ENCODE measurements at regions not wholly inside any gene's neighbourhood (a gene's known extent, or its start where the extent isn't known, plus 50 kb on each side); places are given as distances from the start of the nearest gene placed in this dataset.
"Not testable (repeated sequence)": the region's sequence is repeated elsewhere in the genome, so short reads cannot be mapped to it uniquely, and the experiment has no call there.

DNA sequence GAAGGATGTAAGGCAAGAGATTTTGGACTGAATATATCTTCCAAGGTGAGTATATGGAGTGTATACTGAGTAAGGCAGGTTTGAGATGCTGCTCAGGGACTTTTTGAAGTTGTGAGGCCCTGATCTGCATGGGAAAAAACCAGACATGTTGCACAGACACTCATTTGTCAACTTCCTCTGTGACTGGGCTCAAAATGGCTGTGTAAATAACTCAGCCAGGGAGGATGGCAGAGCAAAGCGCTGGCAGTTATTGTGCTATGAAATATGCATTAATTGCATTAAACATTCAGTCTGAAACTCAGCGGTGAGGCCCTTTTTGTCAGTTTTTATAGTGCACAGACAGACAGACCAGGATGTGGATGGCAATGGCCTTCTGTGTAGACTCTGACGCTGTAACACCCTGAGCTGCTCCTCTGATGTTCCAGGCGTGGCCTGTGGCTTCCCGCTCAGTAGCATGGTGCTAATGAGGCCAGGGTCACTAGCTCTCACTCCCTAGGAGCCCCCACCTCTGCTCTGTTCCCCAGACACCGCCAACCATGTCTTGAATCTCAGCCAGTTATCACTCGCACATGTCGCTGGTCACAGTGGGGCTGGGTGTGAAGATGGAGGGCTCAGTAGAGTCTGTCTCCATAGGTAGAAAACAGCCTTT, 307.0 kb upstream of the PROX1 start:
- no peak for DNase-seq (ENCODE audit: low read depth)

DNA sequence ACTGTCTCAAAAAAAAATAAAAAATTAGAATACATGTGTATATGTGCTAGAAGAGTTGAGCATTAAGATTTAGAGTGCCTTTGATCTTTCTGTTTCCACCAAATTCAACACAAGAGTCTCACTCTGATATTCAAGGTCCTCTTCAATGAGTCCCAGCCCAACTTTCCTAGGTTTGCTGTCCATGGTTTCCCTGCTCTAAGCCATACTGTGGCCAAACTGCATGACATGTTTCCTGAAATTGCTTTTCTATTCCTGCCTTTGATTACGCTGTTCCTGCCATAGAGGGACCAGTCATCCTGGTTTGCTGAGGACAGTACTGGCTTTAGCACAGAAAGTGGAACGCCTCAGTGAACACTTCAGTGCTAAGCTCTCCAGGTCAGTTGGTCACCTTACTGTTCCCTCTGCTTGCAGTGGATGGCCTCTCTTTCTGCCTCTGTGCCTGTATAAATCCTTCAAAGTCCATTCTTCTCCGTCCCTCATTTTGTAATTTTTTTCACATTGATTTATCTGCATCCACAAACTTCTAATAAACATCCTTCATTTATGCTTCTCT, 305.9 kb upstream of the PROX1 start:
- DNase-seq (ENCODE audit: low read depth), result no peak

DNA sequence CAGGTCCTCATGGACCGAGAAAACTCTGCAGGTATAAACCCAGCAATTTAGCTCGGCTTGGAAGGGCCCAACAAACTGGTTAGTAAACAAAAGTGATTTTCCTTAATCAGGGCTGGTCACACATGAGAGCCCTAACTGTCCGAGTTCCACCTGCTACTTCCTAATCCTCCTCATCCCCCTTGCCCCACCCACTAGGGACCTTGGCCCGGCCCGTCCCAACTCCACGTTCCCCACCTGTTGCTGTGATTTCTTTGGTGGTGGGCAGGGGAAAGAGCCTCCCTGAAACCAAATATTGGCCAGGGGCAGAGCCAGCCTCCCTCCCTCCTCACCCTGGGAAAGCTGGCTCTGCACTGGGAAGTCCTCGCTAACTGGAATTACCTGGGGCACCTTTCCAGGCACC, 304.2 kb upstream of the PROX1 start:
- DNase-seq (ENCODE audit: low read depth), result no peak

DNA sequence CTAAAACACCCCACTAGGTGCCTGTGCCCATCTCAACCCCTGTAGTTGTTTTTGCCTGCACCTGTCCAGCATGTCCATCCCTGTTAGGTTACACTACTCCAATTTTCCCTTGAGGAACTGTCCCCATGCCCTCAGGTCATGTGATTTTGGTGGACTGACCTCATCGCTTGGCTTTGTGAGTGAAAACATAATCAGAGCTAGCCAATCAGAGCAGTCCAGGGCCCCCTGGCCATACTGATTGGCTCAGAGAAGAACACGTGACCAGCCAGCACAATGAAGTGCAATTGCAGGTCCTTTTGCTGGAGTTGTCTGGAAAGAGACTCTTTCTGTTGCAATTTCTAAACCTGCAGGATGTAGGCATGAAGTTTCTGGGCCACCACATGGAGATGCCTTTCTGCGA, 303.3 kb upstream of the PROX1 start:
- DNase-seq (ENCODE audit: low read depth), result no peak

DNA sequence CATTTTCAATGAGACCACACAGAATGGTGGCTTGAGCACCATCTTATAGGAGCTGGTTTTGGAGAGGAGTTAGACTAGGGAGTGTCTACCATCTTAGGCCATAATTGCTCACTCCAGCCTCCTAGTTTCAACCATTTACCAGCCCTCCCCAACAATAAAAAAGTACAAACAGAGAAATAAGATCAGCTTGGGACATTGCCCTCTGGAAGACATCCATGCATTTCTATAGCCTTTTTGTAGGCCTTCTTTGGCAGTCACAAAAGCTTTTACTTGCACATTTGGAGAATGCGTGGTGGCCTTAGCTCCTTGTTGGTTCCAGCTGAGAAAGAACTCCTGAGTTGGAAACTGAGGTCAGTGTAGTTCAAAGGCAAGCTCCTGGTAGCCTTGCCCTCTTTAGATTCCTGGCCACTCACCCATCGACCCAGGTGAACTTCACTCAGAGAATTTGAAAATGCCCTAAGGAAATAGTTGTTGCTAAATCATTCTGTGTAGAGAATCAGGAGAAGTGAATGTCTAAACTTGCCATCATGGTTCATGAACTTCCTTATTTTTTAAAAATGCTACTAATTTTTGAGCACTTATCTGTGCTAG, 301.7 kb upstream of the PROX1 start:
- no peak for DNase-seq (ENCODE audit: low read depth)

DNA sequence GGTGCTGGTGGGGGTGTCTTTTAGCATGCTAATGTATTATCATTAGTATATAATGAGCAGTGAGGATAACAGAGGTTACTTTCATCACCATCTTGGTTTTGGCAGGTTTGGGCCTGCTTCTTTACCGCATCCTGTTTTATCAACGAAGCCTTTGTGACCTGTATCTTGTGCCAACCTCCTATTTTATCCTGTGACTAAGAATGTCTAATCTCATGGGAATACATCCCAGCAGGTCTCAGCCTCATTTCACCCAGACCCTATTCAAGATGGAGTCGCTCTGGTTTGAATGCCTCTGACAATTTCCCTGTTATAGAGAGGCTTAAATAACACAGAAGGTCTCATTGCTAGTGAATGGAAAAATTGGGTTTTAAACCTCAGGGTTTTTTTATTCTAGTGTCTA, 300.8 kb upstream of the PROX1 start:
- no peak for DNase-seq (ENCODE audit: low read depth)

DNA sequence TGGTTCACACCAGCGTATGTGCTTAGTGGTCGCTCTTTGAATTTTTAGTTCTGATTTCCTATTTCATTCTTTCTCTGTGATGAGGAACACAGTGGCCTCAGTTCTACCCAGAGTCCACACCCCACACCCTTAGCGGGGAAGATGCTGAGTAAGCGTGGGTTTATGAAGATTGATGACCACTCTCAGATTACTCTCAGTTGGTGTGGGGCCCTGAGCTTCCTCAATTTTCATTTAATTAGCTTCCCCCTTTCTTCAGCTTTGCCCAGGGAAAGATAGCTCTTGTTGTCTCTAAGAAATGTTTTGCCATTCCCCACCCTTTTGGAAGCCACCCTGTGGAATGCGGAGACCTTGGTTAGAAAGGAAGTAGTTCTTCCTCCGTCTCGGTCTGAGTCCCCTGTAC, 299.9 kb upstream of the PROX1 start:
- DNase-seq (ENCODE audit: low read depth), result no peak

DNA sequence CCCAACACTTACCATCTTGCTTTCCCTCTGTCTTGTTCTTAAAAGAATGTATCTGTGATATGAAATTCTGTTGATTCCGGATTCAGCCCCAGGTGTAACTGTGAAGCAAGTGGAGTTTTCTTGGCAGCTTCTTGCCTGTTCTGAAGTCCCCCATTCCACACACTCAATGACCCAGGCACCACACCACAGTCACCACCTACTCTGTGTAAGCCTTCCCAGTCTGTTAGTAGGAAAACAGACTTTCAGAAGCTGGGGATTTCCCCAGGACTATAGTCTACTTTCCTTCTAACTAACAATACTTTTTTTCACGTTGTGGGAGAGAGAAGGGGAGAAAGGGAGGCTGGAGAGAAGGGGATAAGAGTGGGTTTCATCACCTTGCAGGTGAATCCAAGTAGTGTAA, 299.1 kb upstream of the PROX1 start:
- DNase-seq (ENCODE audit: low read depth), result no peak

DNA sequence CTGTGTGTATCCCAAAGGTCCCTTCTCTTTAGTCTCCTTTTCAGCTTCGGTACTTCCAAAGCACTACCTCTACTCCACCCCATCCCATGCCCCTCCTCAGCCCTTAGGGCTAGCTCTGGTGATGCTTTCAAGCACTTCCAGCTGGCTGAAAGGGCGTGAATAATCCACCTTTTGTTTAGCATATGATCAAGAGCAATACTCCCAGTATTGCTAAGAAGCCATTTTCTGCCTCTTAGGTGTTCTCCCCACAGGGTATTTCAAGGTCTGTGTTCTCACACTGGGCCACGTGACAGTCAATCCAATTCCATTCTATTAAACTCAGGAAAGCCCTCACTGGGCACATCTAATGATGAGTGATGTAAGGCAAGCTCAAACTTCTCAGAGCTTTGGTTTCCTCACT, 298.5 kb upstream of the PROX1 start:
- no peak for DNase-seq (ENCODE audit: low read depth)

DNA sequence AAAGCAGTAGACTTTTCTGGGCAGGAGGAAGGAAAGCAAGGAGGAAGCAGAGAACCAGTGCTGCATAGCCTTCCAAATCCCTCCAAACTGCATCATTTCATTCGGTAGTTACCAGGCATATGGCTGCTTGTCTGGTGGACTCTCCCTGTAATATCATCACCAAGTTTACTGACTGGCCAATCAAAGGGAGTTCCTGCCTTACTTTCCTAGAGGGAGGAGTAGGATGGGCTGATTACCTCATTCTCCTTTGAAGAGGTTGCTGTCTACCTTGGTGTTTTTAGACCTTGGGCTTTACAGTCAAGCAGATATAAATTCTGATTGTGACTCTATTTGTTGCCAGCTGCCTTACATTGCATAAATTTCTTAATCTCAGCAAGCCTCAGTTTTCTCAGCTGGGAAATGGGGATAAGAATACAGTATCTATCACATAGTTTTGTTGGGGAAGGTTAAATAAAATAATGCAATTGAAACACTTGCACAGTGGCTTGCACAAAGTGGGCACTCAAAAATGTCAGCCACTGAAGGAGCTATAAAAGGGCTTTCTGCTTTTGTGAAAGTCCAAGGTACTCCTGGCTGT, 297.3 kb upstream of the PROX1 start:
- no peak for DNase-seq (ENCODE audit: low read depth)

DNA sequence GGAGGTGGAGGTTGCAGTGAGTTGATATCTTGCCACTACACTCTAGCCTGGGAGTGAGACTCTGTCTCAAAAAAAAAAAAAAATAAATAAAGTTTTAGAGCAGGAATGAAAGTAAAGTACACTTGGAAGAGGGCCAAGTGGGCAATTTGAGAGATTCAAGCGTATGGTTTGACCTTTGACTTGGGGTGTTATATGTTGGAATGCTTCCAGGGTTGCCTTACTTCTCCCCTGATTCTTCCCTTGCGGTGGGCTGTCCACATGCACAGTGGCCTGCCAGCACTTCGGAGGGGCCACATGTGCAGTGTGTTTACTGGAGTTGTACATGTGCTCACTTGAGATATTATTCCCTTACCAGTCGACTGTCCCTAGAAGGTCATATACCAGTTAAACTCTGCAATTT, 295.5 kb upstream of the PROX1 start:
- DNase-seq (ENCODE audit: low read depth), result no peak

DNA sequence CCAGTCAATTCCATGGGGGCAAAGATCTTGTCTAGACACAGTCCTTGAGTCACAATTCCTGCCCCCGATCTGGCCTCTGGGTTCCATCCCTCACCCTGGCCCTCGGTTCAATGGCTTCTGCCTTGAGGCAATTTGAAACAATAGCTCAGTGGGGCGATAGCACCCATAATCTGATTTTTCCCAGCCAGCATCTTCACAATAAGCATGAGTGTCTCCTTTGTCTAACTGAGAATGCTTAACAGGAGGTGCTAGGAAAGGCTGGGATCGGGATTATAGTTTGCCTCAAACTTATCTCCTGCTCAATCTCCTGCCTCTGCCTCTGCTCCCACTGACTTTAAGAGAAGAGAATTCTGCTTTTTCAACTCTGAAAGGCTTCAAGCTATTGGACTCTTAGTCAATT, 293.9 kb upstream of the PROX1 start:
- no peak for DNase-seq (ENCODE audit: low read depth)

DNA sequence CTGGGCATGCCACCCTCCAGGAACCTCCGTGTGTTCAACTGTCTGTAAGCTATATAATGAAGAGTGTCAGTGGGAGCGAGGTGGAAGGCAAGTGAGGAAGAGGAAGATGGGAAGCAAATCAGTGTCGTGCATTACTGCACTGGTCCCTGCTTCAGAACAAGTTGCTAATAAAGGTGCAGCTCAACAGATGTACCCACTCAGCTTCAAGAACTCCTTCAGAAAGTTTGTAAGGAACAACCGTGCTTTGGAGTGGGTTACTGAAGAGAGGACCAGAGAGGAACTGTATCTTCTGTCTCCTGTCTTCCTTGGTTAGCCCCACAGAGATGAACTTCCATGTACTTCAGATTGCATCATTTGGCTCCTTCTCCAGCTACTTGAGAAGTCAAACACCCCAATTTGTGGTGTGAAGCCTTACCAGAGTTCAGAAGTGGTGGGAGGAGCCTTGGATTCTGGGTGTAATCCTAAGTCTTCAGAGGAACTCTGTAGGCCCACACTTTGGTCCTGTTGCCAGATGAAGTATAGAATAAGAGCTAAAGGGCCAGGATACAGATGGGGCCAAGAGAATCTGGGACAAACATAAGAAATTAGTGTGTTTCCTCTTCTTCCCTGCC, 290.5 kb upstream of the PROX1 start:
- no peak for DNase-seq (ENCODE audit: low read depth)

DNA sequence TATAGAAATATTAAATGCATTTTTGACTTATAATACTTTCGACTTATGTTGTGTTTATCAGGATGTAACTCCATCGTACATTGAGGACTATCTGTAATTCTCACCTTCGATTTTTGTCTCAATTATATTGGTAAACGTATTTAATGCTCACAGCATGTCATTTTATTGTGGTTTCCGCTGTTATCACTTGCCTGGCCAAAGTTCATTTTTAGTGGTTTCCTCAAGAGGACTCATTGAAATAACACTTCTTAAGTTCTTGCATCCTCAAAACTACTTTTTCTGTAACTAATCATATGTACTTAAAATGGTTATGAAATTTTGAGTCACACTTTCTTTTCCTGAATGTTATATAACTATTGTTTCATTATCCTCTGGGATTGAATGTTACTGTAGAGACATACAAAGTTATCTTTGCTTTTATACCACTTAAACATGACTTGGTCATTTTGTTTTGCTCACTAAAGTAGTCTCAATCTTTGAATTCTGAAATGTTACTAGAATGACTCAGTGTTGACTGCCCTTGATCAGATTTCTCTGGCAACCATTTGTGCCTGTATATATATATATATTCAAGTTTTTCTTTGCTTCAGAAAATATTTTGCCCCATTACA, 289.6 kb upstream of the PROX1 start:
- no peak for DNase-seq (ENCODE audit: low read depth)

DNA sequence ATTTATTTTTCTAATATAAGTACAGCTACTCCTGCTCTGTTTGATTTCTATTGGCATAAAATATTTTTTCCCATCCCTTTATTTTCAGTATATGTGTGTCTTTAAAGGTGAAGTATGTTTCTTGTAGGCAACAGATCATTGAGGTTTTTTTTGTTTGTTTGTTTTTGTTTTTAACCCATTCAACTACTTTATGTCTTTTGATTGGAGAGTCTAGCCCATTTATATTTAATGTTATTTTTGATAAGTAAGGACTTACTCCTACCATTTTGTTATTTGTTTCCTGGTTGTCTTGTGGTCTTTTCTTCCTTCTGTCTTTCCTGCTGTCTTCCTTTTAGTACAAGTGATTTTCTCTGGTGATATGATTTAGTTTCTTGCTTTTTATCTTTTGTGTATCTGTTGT, 285.1 kb upstream of the PROX1 start:
- no peak for DNase-seq (ENCODE audit: low read depth)

DNA sequence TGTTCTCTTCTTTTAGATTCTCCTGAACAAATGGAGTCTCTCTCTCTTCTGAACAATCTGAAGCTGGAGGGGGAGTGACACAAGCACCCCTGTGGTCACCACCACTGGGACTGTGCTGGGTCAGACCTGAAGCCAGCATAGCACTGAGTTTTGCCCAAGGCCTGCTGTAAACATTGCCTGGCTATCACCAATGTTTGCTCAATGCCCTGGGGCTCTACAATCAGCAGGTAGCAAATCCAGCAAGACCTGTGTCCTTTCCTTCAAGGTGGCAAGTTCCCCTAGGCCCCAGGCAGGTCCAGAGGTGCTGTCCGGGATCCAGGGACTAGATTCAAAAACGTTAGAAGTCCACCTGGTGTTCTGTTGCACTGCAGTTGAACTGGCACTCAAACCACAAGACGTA, 282.8 kb upstream of the PROX1 start:
- no peak for DNase-seq (ENCODE audit: low read depth)

DNA sequence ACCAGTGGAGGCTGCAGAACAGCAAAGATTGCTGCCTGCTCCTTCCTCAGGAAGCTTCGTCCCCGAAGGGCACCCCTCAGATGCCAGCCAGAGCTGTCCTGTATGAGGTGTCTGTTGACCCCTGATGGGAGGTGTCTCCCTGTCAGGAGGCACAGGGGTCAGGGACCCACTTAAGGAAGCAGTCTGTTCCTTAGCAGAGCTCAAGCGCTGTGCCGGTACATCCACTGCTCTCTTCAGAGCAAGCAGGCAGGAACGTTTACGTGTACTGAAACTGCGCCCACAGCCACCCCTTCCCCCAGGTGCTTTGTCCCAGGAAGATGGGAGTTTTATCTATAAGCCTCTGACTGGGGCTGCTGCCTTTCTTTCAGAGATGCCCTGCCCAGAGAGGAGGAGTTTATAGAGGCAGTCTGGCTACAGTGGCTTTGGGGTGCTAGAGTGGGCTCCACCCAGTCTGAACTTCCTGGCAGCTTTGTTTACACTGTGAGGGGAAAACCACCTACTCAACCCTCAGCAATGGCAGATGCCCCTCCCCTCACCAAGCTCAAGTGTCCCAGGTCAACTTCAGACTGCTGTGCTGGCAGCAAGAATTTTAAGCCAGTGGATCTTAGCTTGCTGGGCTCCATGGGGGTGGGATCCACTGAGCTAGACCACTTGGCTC, 275.8 kb upstream of the PROX1 start:
- not testable (repeated sequence) for DNase-seq (ENCODE audit: low read depth)

DNA sequence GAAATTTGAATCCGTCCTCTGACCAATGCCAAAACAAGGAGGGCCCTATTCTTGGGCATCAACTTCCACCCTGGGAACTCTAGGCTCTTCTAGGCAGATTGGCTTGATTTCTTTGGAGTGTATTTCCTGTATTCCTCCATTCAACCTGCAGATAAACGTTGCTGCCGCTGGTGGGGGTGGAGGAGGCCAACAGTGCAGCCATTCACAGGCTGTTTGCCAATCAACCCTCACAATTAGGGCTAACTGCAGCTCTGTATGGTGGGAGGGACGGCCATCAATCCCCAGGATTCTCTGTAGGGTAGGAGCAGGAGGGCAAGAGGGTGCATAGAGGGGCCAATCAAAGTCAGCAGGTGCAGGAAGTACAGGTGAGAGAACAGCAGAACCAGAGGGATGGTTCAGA, 273.1 kb upstream of the PROX1 start:
- no peak for DNase-seq (ENCODE audit: low read depth)

DNA sequence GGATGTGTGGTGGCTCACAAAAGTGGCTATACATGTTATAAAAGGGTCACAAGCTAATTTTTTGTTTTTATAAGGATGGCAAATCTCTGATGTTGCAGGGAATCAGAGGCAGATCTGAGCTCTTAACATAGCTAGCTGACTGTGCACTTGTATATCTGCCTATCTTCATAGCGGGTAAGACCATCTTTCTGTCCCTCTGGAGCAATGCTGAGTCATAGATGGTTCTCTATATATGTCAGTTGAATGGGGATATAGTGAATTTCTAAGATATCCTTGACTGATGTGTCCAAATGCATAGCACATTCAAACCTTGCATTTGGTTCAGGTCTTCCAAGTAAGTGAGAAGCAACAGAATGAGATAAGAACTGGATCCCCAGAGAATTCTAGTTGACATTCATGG, 272.6 kb upstream of the PROX1 start:
- DNase-seq (ENCODE audit: low read depth), result no peak

DNA sequence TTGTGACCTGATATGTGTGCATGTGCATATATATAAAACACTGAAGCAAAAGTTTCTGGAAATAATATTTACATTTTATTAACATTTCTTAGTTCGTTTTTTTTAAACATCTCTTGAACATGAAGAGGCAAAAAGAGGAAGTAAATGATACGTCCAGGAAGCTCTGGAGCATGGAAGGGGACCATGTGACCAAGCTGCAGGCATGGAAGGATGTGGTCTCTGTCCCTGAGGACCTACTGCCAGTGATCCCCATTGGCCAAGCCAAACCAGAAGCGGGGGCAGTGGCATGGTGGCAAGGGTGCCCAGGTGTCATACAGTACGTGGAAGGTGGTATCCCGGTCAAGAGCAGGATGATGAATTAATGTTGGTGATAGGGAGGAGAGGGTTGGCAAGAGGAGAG, 268.3 kb upstream of the PROX1 start:
- DNase-seq (ENCODE audit: low read depth), result no peak

DNA sequence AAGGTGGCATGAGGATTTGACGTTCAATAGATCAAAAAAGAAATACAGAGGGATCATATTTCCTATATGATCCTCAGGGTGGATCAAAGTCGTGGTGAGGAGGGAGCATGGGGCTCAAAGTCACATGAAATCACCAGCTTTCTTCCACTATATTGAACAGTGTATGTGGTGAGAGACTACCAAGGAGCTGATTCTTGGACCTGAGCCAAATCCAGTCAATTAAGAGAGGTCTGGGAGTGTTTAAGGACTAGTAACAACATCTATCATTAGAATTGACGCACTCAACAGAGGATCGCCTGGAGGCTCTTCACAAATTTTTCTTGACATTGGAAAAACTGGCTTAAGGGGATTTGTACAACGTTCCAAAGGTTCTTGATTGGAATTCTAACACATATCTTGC, 267.7 kb upstream of the PROX1 start:
- DNase-seq (ENCODE audit: low read depth), result no peak

DNA sequence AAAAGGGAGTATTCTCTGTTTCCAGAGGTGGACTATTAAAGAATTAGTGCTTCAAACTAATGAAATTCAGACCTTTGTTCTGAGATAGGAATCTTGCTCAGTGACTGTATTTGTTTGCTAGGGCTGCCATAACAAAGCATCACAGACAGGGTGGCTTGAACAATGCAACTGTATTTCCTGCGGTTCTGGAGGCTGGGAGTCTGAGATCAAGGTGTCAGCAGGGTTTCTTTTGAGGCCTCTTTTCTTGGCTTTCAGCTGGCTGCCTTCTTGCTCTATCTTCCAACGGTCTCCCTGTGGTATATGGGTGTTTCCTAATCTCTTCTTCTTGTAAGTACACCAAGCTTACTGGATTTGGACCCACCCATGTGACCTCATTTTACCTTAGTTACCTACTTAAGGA, 264.6 kb upstream of the PROX1 start:
- DNase-seq (ENCODE audit: low read depth), result no peak

Data from GM04503 (cell line).